ENCODE measurements at regions not wholly inside any gene's neighbourhood (a gene's known extent, or its start where the extent isn't known, plus 50 kb on each side); places are given as distances from the start of the nearest gene placed in this dataset.

DNA sequence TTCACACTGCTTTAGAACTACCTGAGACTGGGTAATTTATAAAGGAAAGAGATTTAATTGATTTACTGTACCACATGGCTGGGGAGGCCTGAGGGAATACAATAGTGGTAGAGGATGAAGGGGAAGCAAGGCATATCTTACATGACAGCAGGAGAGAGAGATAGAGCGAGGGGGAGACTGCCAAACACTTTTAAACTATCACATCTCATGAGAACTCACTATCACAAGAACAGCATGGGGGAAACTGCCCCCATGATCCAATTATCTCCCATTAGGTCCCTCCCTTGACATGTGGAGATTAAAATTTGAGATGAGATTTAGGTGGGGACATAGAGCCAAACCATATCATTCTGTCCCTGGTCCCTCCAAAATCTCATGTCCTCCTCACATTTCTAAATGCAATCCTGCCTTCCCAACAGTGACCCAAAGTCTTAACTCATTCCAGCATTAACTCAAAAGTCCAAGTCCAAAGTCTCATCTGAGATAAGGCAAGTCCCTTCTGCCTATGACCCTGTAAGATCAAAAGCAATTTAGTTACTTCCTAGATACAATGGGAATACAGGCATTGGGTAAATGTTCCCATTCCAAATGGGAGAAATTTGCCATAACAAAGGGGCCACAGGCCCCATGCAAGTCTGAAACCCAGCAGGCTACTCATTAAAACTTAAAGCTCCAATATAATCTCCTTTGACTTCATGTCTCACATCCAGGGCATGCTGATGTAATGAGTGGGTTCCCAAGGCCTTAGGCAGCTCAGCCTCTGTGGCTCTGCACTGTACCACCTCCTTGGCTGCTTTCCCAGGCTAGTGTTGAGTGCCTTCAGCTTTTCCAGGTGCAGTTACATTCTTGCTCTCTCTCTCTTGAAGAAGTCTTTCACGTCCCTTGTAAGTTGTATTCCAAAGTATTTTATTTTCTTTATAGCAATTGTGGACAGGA lies 481.7 kb upstream of the TGFBR2 start:
- Histone ChIP-seq H3F3A (ENCODE audit: control insufficient read depth, insufficient read depth) (no peaks in the 10 kb centered on the region), H3K4me2 (ENCODE audit: low read length) (no peak overlapping the region), H3K4me3 (ENCODE audit: low read length) (no peak overlapping the region), H3K27me3 (ENCODE audit: control insufficient read depth, low read length) (no peaks in the 10 kb centered on the region), H3K9me3 (ENCODE audit: control insufficient read depth, insufficient read depth, low read length) (no peaks in the 10 kb centered on the region), H3K4me1 (ENCODE audit: control insufficient read depth, low read length) (no peaks in the 10 kb centered on the region), H4K20me1 (ENCODE audit: control insufficient read depth, insufficient read depth, low read depth, low read length) (no peaks in the 10 kb centered on the region), H3K79me2 (ENCODE audit: control insufficient read depth, low read length) (no peaks in the 10 kb centered on the region), H3K27ac (ENCODE audit: low read depth, low read length) (no peak overlapping the region), H3K9me2 (replicated peaks; ENCODE audit: control insufficient read depth, low read length) (no peaks in the 10 kb centered on the region), H3K36me3 (ENCODE audit: control insufficient read depth, low read length) (no peaks in the 10 kb centered on the region)
- TF ChIP-seq CTCF (IDR thresholded peaks at IDR 0.05; ENCODE audit: low read depth, low read length, poor library complexity, severe bottlenecking) (no peak), EZH2phosphoT487 (IDR thresholded peaks at IDR 0.05; ENCODE audit: borderline replicate concordance, low read length) (no peak)

GRCh38 chr3:30129765-30130164 lies 476.6 kb upstream of the TGFBR2 start:
- no peaks in the 10 kb centered on the region for H3K4me1 ChIP-seq (ENCODE audit: control insufficient read depth, low read length)
- no peaks in the 10 kb centered on the region for H3K9me3 ChIP-seq (ENCODE audit: control insufficient read depth, insufficient read depth, low read length)
- no peaks in the 10 kb centered on the region for H4K20me1 ChIP-seq (ENCODE audit: control insufficient read depth, insufficient read depth, low read depth, low read length)
- no peaks in the 10 kb centered on the region for H3K9me2 ChIP-seq (replicated peaks; ENCODE audit: control insufficient read depth, low read length)
- H3K4me2 ChIP-seq (ENCODE audit: low read length), result no peak overlapping the region
- H3K4me3 ChIP-seq (ENCODE audit: low read length), result no peak overlapping the region
- H3K27ac ChIP-seq (ENCODE audit: low read depth, low read length), result no peak overlapping the region
- H3K27me3 ChIP-seq (ENCODE audit: control insufficient read depth, low read length), result no peaks in the 10 kb centered on the region
- TF ChIP-seq EZH2phosphoT487 (IDR thresholded peaks at IDR 0.05; ENCODE audit: borderline replicate concordance, low read length) (no peak), CTCF (IDR thresholded peaks at IDR 0.05; ENCODE audit: low read depth, low read length, poor library complexity, severe bottlenecking) (no peak)
- no peaks in the 10 kb centered on the region for H3F3A ChIP-seq (ENCODE audit: control insufficient read depth, insufficient read depth)
- no peaks in the 10 kb centered on the region for H3K79me2 ChIP-seq (ENCODE audit: control insufficient read depth, low read length)
- H3K36me3 ChIP-seq (ENCODE audit: control insufficient read depth, low read length), result no peaks in the 10 kb centered on the region

- no peak overlapping the region for H3K4me2 ChIP-seq (ENCODE audit: low read length)
- no peaks in the 10 kb centered on the region for H4K20me1 ChIP-seq (ENCODE audit: control insufficient read depth, insufficient read depth, low read depth, low read length)
- H3K9me3 ChIP-seq (ENCODE audit: control insufficient read depth, insufficient read depth, low read length), result no peaks in the 10 kb centered on the region
- H3K27ac ChIP-seq (ENCODE audit: low read depth, low read length), result no peak overlapping the region
- no peak overlapping the region for H3K4me3 ChIP-seq (ENCODE audit: low read length)
- H3F3A ChIP-seq (ENCODE audit: control insufficient read depth, insufficient read depth), result no peaks in the 10 kb centered on the region
- no peaks in the 10 kb centered on the region for H3K27me3 ChIP-seq (ENCODE audit: control insufficient read depth, low read length)
- H3K4me1 ChIP-seq (ENCODE audit: control insufficient read depth, low read length), result no peaks in the 10 kb centered on the region
- H3K36me3 ChIP-seq (ENCODE audit: control insufficient read depth, low read length), result no peaks in the 10 kb centered on the region
- H3K9me2 ChIP-seq (replicated peaks; ENCODE audit: control insufficient read depth, low read length), result no peaks in the 10 kb centered on the region
- no peaks in the 10 kb centered on the region for H3K79me2 ChIP-seq (ENCODE audit: control insufficient read depth, low read length)
- no peak for TF ChIP-seq EZH2phosphoT487 (IDR thresholded peaks at IDR 0.05; ENCODE audit: borderline replicate concordance, low read length)
- no peak for TF ChIP-seq CTCF (IDR thresholded peaks at IDR 0.05; ENCODE audit: low read depth, low read length, poor library complexity, severe bottlenecking)
Observed at GRCh38 chr3:30130391-30130790, 476.0 kb upstream of the TGFBR2 start.

All from DOHH2 (cell line).